DMS53 treated with DMSO at 0.1 percent for 48 hours (cell line): ENCODE measurements at regions not wholly inside any gene's neighbourhood (a gene's known extent, or its start where the extent isn't known, plus 50 kb on each side); places are given as distances from the start of the nearest gene placed in this dataset.
A peak's percentile ranks its signal among the peaks of the same experiment; 100 is the strongest.

Experiments
- DNase-seq: peaks from one replicate; lab custom pipeline; 2025; ENCODE audit not compliant: unreplicated experiment; lab: John Stamatoyannopoulos, UW

DNA sequence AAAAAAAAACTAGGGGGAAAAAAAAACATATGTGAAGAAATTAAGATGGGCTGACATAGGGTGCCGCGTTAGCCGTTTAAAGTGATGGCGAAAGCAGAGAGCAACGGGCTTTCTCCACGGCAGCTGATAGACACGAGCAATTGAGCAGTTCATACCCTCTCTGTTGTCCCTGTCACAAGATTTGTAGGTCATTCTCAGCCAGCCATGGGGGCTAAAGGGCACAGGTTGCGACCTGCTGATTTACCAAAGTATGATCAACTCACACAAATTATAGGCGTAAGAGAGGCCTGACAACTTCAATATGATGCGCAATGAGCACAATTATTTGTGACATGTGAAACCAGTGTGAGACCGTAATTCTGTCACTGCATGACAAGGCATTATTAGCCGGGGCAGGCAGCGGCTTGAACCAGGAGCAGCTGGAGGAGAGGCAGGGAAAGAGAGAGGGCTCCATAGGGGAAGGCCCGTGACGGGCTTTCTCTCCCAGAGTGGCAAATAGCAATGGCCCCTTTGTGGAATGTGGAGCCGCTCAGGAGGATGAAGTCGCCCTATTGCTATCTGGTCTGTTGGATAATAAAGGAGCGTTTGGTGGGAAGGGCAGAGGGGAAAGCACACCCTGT is 195.1 kb upstream of the HABP2 start:
- no peak for DNase-seq

DNA sequence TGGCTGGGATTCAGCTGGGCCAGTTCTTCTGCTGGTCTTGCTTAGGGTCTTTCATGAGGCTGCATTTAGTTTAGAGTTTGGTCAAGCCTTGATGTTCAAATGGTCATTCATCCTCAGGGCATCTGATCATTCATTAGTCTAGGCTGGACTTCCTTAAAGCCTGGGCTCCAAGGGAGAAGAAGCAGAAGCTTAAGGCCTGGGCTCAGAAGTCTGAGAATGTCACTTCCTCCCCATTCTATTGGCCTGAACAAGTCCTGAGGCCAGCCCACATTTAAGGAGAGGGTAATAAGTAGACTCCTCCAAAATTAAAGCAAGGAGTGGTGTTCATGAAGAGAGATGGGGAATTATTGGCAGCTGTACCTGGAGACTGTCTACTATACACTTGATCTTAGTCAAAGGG is 193.2 kb upstream of the HABP2 start:
- DNase-seq: no peak

DNA sequence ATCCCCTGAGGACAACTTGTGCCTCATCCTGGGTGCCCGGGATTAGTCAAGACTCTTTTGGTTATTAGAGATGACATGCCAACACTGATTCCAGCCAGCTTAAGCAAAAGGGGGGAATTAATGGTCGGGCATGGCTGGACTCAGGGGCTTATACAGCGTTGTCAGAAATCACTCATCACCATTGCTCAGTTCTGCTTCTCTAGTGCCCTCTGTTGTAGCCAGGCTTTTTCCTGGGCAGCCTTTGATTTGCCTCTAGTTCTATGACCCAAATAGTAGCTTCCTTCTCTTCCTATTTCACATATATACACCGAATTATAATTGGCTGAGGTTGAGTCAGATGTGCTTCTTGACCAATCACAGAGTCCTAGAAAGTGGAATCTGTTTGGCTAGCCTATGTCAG is 192.0 kb upstream of the HABP2 start:
- no peak for DNase-seq

DNA sequence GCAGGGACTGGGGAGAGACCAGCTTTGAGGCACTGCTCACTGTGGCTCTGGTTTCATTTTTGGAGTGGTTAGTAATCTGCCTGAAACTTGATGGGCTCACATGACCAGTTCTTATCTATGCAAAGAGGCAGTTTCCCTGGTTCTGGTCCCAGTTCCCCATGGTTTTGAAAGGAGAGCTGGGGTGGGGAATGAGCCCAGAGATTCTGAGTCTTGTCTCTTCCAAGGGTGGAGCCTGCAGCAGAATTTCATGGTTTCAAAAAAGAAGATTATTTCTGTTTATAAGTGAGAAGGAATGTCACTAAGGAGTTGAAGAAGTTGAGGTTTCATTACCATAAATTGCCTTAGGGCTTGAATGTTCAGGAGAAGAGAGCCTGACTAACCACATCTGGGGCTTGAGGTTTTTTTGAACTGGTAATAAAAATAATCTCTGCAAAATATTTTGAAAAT is 190.2 kb upstream of the HABP2 start:
- DNase-seq: no peak

DNA sequence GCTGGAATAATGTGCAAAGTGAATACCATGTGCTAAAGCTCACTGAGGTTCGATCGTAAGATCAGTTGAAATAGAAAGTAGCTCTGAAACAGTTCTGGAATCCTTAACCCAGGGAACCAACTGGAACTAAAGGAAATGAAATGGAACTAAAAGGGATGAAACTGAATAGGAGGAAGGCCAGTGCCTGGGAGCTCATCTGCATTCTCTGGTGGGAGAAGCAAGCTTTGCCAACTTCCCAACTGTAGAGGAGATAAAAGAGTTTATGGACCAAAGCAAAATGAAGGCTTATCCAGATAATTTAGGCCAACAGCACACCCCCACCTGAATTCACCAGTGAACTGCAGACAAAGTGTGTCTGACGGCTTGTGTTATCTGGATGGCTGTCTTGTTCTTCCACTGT is 188.6 kb upstream of the HABP2 start:
- no peak for DNase-seq

DNA sequence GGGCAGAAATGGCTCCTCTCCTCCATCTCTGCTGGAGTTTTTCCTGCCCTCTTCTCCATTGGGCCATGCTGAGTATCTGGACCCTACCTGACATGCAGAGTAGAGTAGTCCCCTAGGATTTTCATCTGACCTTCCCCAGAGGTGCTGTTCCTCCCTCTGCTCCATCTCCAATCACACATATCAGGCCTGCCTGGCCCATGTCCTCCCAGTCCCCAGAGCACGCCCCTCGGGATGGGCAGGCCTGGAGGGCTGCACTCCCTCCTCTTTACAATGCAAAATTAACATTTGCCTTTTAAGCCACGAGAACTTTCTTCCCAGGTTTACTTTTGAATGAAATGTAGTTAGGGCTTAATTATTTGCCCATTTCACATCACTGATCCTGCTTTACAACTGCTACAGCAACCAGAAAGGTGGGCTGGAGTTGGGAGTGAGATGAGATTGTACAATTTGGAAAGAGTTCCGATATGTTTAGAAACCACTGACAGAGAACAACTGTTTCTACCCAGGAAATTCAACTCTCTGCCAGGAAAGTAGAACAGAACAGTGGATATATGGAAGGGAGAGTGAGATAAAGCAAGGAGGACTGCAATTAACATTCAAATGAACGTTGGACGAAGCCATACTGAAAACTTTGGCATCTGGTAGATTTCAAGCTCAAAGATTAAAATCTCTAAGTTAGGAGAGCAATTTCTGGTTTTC is 184.0 kb upstream of the HABP2 start:
- no peak for DNase-seq

DNA sequence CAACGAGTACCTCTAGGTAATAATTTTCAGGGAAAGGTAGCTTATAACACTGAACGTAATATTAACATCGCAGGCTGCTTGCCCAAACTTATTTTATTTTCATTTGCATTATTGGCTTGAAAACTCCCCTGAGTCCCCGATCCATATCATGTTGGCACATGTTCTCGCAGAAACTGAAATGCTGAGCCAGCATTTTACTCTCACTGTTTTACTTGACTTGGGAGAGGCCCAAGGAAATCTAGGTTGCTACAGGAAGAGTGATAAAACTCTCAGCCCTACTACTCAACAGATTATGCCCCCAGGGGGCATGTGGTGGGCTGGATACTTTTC is 183.5 kb upstream of the HABP2 start:
- DNase-seq: no peak

DNA sequence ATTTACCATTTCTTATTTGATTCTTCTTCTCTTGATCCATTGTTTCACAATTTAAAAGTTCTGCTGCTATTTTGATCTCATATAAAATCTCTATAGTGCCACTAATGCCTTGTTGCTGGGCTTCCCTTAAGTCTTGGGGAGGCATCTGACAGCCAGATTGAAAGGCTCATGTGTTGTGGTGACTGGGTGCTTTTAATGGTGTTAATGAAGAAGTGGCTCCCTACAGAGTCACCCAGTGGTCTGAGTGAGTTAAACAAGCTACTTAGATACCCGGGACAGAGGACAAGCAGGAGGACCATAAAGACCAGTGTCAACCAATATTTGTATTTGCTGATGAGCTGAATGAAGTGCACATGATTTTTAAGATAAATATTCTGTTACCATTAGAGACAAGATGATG is 176.4 kb upstream of the HABP2 start:
- DNase-seq: no peak

DNA sequence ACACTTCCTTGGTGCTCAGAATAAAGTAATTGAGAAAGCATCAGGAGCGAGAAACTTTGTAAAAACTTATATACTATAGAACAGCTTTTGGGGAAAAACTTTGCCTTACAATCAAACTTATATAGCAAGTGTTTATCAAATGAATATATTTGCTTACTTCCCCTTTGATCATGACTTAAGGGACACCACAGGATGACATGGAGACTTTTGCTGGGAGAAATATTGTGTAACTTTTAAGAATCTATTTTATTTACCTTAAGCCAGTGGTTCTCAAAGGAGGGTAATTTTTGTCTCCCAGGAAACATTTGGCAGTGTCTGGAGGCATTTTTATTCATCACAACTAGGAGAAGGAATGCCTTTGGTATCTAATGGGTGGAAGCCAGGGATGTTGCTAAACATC is 173.8 kb upstream of the HABP2 start:
- no peak for DNase-seq

DNA sequence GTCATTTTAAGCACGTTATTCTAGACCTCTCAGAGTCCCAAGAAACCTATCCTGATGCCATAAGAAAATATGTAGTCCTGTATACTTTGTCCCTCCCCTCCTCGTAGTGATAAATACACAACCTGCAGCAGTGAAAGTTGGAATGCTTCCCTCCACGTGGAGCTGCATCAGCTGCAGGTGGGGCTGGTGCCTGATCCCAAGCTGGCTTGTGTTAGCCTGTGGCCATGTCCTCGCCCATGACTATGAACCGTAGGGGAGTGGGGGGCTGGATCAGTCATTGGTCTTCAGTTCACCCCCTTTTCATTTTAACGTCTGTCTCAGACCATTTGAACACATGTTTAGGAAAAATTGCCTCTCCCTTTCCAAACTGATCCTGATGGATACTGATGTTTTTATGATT is 171.4 kb upstream of the HABP2 start:
- no peak for DNase-seq

DNA sequence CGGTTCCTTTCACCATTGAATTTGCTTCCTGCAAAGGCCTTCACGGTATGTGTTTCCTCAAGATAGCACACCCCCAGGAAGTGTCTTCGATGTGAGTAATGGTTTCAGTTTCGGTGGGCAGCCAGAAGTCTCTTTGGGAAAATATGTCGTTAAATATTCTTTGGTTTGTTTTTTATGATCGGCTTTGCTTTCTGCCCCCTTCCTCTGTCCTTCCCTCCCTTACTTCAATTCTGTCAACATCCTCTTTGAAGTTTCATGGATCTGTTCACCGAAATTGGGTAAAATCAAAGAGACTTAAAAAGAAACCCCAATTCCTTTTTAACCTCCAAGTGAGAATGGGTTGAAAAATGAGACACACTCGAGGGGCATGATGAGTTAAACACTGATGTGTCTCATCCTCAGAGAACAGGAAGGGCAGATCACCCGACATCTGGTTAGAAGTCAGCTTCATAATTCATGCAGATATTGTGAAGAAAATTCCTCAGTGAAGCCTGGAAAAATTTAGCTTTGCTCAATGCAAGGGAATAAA is 170.8 kb upstream of the HABP2 start:
- no peak for DNase-seq

DNA sequence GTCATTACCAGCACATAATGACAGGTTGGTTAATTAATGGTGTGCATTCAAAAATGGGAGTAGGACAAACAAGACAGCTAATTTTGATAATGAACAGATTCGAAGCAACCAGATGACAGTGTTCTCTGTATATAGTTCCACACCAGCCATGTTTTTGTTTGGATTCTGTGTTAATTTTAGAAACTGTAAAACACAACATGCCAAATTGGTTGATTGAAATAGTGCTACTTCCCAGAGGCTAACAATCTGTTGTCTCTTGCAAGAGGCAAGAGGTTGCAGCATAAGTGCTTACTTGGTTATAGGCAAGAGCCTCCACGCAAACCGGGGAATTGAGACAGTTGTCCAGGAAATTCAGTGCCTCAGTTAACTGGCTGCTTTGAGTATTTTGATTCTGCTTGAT is 170.2 kb upstream of the HABP2 start:
- no peak for DNase-seq

DNA sequence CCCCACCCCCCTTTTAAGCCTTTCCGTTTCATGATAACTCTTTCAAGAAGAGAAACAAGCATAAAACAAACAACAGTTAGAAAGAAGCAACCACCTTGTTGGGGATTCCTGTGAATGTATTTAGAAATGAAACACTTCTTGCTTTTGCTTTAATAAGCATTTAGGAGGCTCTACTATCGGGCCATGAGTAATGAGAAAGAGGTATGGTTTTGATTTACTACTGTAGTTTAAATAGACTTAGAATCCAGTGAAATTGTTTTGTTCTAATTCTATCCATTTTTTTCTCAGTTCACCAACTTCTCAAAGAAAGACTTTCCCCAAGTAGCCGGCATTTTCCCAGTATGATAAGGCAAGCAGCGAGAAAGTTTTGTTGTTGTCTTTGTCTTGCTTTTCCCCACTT is 168.7 kb upstream of the HABP2 start:
- no peak for DNase-seq

DNA sequence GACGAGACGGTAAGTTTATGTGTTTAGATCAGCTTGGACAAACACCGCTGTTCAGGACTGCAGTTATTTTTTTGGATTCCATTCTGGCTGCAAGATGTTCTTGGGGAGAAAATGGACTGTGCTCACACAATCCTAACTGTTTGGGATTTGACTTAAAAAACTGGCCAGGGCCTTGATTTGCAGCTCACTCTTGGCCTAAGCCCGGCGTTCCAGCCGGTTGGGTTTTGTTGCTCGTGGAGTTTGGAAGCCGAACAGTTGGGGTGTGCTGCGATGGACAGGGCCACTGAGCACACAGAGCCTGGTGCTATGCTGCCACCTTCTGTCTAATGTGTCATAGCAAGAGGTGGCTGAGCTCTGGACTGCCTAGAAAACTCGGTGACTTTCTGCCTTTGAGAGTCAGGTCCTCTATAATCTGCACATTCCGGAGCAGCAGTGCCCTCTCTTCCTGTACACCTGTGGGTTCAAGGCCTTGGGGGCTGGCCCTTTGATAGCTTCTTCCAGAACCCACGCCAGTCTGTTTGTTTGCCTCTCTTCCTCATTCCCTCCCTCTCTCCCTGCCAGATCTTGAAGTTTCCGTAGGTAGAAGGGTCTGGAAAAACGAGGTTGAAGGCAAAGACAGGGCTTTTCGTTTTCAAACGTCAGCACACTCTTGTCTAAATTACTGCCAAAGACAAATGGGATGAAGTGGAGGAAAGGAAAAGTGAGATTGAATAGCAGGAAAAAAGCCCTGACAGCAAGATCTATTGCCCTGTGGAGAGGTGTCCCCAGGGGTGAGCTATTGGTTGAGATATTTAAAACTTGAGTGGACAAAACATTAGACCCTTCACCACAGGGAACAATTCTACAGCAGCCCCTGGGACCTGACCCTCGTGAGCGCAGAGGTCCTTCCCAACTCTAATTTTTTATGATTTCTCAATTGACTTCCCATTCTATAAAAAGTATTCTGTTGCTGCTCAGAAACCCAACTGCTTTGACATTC is 167.5 kb upstream of the HABP2 start:
- peak; percentile 64 for DNase-seq

DNA sequence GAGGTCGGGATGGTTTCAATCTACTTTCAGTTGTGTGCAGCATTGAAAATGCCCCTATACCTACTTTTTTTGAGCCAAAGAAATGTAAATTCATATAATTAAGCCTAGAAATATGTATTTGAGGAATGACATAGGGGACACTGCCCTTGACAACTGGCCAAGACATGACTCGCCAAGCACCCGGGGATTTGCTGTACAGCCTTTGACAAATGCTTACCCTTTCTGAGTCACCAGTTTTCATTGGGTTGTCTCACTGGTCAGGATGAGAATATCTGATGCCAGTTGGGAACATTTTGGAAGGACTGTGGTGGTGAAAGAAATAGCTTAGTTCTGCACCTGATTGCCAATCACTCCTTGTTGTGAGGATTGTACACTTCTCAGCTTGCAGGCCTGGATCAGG is 166.8 kb upstream of the HABP2 start:
- no peak for DNase-seq

DNA sequence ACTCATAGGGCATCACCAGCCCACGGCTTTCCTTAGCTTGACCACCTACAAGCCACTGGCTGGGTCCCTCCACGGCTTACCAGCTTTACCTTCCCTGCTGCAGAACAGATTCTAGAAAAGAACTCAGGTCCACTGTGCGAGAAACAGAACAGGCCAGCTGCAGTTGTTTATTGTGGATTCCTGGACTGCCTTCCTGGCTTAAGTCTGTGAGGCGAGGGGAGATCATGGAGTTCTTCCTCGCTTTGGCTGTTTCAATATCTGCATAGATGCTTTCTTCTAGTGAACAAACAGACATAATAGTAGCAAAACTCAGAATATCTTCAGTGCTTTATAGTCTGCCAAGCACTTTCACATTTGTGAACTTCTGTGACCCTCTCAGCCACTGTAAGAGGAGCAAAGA is 162.9 kb upstream of the HABP2 start:
- DNase-seq: no peak

DNA sequence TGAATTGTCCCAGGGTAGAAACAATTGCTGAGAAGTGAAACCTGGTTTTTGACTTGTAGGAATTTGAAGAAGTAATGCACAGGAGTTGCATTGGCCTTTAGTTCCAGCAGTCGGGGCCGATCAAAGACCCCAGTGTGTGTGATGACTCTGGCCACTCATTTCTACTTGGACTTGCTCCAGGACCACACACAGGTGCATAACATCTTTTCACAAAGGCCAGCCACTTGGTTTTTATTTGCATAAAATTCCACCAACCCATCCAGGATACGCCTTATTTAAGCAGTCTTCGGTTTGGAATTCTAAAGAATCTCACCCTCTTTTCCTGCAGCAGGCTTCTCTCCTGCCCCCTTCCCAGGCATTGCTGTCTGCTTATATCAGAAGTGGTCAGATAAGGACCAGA is 162.0 kb upstream of the HABP2 start:
- DNase-seq: no peak

DNA sequence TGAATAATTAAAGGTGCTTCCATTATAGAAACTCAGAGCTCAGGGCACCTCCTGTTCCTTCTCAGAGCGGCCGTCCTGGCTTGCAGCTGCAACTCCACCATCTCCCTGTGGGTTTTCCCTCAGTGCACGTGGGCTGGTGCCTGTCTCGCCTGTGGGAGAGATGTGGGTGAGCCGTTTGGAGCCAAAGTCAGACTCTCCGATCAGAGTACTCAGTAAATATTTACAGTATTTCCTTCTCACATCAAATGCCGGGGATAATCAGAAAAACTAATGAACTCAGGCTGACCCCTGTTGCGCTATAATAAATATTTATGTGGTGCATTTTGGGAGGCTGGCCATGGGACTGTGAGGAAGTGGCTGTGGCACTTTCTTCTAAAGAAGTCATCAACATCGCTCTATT is 155.8 kb upstream of the HABP2 start:
- DNase-seq: no peak

DNA sequence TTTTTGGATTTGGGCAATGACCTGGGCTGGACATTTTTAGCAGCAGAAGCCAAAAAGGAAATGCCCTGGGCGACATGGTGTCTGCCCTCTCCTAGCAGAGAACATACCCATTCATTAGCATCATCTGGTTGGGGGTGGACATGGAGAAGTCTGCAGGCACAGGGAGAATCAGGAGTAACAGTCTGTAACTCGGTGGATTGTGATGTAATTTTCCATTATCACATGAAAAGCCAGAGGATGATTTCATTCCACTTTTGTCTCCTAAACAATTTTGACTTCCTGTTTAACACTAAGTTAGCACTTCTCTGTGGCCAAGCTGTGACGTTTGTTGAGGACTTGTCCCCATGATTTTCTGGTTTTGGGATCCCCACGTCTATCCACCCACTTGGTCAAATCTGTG is 153.8 kb upstream of the HABP2 start:
- no peak for DNase-seq

DNA sequence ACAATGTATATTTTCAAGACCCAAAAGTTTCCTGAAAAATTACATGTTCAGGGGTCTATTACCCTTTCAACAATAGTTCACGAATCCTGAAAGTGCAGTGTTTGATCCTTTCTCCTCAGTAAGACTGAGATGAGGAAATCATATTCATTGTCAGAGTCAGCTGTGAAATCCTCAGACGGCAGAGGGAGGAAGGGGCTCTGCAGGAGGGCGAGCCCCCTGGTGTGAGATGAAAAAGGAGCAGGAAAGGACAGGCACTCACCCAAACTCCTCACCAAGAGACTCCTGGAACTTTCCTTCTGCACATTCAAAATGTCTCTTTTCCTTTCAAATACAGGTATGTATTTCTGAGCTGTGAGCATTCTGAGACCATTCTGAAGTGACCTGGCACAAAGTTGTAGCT is 150.3 kb upstream of the HABP2 start:
- no peak for DNase-seq

DNA sequence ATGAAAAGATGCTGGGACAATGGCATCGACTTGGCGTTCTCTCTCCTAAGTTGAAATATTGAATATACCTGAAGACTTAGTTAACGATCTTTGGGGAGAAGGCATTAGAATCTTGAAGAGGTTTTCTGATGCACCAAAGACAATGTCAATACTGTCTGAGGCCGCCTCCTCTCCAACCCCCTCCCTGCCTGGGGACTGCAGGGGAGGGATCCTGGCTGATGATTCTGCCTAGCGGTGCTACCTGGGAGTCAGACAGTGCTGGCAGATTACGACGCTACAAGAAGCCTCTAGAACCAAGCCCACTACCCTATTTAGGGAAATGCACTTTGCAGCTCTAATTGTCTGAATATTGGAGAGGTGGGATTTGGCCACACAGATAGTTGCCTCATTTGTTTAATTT is 145.6 kb upstream of the HABP2 start:
- no peak for DNase-seq

DNA sequence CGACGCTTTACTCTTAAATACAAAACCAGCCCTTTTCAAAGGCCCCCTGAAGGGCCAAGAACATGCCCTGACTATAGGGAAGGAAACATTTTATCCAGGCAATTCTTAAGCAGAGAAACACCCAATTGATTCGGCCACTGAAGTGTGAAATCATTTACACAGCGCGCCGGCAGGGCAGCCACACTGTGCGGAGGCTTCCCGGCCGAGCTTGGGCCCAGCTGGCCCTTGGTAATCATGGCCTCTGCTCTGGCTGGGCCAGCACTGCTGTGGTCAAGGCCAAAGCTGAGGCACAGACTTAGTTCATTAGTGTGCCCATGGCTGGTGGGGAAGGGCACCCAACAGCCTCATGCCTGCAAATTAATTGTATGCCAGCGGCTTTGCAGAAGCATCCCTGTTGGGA is 143.7 kb upstream of the HABP2 start:
- DNase-seq: no peak
